ENCODE measurements at regions not wholly inside any gene's neighbourhood (a gene's known extent, or its start where the extent isn't known, plus 50 kb on each side); places are given as distances from the start of the nearest gene placed in this dataset.
A peak's percentile ranks its signal among the peaks of the same experiment; 100 is the strongest.

- peak; percentile 56 for DNase-seq
These were observed 270.2 kb upstream of the BRINP1 start for GRCh38 chr9:119639287-119639955.

GRCh38 chr9:119634006-119634405 is 264.8 kb upstream of the BRINP1 start:
- no peak for DNase-seq

DNA sequence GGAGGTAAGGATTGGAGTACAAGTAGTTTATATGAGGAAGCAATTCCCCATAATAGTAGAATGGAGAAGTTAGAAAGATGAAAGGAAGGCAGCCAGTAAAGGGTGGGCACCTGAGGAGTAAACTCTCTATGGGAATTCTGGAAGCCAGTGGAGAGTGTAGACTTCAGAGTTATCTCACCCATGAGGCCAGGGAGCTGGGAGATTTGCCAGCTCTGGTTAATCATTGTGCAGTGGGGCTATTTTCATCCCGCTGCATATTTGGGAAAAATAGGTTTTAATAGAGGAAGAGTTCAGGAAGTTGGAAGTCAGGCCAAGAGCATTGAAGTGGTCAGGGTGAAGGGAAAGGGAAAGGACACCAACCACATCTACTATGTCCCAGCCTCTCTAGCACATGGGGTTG is 242.3 kb upstream of the BRINP1 start:
- no peak for DNase-seq

DNA sequence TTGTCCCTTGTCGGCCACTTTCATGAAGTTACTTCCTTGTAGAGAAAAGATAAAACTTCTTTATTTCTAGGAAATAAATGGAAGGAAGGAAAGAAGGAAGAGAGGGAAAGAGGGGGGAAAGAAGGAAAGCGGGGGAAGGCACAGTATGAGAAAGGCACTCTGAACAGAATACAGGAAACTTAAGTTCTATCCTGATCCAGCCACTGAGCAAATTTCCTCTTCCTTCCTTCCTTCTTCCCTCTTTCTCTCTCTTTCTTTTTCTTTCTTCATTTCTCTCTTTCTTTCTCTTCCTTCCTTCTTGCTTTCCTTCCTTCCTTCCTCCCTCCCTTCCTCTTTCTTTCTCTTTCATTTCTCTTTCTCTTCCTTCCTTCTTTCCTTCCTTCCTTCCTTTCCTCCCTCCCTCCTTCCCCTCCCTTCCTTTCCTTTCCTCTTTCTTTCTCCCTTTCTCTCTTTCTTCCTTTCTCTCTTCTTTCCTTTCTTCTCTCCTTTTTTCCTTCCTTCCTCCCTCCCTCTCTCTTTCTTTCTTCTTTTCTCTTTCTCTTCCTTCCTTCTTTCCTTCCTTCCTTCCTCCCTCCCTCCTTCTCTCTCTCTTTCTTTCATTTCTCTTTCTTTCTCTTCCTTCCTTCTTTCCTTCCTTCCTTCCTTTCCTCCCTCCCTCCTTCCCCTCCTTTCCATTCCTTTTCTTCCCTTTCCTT is 240.2 kb upstream of the BRINP1 start:
- no peak for DNase-seq

DNA sequence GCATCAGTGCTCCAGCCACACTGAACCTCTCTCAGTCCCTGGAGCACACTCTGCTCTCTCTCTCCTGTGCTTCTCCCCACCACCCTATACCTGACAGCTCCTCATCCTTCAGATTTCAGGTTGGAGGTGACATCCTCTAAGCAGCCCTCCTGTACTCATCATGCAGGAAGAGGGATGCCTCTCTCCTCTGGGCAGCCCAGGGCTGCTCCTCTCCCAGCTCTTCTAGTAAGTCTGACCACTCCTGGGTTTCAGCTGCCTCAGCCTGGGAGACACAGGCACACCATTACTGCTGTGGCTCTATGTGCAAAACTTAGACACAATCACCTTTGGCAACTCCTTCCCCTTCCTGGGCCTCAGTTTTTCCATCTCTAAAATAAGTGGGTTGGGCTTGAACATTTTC is 232.4 kb upstream of the BRINP1 start:
- DNase-seq: no peak

GRCh38 chr9:119597499-119597898 is 228.3 kb upstream of the BRINP1 start:
- peak; percentile 46 for DNase-seq

DNA sequence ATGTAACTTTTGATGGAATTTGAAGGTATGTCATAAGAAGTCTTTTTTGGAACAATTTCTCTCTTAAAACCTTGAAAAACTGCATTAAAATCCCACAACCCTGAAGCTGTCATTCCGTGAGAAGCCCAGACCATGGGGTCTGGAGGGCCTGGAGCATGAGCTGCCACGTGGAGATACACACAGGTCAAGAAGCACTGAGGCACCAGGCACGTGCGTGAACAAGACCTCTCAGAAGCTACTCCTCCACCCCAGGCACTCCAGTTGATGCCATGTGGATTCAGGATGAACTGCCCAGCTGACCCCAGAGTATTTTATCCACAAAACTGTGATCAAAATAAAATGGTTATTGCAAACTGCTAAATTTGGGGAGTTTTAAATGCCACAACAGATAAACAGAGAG is 227.5 kb upstream of the BRINP1 start:
- DNase-seq: no peak

- DNase-seq: peak; percentile 66
These were observed 219.9 kb upstream of the BRINP1 start for GRCh38 chr9:119588874-119589744.

DNA sequence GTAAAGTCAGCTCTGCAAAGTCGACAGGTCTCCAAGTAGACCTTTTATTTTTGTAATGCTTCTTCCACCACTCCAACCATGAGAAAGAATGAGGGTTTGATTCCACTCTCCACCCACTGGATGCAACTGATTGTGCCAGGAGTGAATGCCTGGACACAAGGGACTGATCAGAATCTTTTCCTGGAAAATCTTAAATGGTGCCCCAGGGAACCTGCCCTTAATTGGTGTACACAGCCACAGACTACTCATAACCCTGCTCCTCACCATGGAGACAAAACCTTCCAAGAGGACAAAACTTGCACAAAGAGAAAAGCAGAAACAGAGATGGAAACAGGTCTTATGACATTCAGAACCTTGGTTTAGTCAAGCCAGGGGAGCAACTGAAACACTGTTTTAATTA is 208.6 kb upstream of the BRINP1 start:
- no peak for DNase-seq

- no peak for DNase-seq
These were observed 190.8 kb upstream of the BRINP1 start for GRCh38 chr9:119559986-119560385.

- no peak for DNase-seq
These were observed 189.8 kb upstream of the BRINP1 start for GRCh38 chr9:119559056-119559455.

DNA sequence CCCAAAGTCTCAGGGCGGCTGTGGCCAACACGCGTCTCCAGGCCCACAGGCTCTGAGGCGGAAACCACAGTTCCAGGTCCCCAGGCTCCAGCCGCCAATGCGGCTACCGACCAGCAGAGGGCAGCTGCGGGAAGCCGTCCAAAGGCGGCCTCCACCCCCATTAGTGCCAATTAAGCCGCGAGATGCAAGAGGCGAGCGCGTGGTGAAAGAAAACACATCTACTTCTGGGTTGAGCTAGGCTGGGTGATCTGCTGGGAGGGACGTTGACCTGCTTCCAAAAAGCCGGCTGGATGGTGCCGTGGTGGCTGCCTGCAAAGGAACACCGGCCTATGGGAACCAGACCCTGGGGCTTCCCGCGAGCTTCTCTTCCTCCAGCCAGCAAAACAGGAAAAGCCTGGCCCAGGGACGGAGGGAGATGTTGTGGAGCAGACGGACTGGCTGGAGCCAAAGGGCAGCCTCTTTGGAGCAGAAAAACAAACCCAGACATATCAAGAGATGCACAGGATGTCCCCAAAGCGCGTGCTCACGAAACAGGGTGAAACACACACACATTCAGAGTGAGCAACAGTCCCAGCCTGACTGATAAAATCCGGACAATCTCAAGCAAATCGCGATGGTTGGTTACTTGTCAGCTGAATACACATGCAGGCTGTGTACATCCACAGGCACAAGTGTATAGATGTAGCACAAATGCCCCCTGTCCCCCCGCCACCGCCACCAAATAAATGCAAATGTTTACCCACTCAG is 187.1 kb upstream of the BRINP1 start:
- peak; percentile 58 for DNase-seq

DNA sequence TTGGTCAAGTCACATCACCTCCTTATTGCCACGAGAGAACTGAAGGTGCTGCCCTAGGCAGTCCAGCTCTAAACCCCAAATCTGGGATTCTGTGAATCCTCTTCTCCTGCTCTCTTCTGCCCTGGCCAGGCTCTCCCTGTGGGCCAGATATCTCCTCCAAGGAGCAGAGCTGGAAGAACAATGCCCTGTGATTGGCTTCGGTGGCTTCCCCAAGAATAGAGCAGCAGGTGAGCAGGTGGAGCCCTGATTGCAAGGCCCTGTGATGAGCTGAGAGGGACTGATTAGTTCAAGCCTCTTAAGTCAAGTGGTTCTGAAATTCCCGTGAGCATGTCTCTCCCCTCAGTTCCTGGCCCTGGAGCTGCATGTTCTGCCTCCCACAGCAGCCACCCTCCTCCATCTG is 175.3 kb upstream of the BRINP1 start:
- no peak for DNase-seq

DNA sequence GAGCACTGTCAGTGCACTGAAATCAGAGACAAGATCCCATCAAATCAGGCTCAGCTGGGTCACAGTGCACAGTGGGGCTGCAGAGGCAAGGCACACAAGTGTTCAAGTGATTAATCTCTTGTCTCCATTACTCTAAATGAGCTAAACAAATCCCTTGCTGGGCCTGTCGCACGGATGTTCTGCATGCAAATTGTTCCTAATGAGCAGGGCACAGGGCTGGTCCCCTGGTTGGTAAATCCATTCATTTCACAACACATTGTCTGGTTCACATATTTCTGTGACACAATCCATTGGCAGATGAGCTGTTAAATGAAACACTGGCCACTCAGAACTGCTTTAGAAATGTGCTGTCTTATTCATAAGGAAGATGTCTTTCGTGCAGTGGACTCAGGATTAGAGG is 167.9 kb upstream of the BRINP1 start:
- no peak for DNase-seq

- DNase-seq: peak; percentile 48
These were observed 164.3 kb upstream of the BRINP1 start for GRCh38 chr9:119533504-119533903.

DNA sequence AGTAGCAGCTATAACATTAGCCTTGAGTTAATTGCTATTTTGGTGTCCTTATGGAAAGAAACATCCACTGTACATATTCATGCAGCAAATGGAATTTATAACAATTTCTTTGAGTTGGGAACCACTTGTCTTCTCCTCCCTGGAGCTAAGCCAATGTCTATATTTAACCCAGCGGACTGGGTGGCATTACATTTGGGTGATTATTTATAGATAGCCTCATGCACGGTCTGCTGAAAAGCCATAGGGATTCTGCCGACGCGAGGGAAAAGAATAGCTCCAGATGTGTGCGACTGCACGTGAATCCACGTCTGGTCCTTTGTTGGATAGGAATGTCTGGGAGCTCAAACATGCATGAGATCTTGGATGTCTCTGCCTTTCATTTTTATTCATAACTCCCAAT is 157.5 kb upstream of the BRINP1 start:
- no peak for DNase-seq

- no peak for DNase-seq
These were observed 154.3 kb upstream of the BRINP1 start for GRCh38 chr9:119523508-119523907.

DNA sequence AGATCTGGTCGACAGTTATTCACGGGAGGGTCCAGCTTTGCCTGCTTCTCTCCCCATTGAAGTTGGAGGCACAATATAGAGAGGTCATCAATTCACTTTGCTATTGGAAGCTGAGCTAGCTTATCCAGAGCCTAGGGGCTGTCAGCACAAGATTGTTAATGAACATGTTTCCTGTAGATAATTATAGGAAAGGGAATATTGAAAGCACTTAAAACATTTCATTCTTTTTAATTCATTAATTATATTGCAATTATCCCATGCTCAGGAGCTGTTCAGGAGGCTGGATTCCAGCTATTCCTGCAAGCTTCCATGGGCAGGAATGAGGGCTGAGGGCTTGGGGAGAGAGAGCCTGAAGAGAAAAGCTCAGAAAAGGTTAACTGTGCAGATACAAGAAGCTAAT is 153.1 kb upstream of the BRINP1 start:
- DNase-seq: no peak

DNA sequence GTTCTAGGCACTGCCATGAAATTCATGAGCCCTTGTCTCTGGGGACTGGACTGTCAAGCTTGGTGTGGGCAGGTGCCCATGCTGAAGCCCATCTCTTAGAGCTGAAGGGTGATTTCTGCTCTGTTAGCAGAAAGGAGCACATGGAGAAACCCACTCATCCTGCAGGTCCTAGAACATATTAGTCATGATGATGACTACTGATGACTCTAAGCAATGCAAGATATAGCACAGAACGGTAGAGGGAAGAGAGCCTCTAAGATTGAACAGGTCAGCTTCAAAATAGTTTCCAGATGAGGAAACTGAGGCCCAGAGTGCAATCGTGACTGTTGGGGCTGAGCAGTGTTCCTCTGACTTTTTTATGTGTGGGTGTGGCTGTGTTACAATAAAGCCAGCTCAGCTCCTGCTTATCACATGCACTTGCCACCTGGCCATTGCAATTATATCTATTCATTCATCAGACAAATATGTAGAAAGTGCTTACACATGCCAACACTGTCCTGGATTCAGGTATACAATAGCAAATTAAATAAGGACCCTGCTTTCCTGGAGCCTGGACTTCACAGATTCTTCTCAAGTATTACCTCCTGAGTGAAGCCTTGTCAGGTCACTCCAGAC is 140.2 kb upstream of the BRINP1 start:
- DNase-seq: no peak

- no peak for DNase-seq
These were observed 132.1 kb upstream of the BRINP1 start for GRCh38 chr9:119501374-119501773.

- no peak for DNase-seq
These were observed 131.0 kb upstream of the BRINP1 start for GRCh38 chr9:119500072-119500771.

Data from renal pelvis (tissue), 1 donor.